Fibroblast of skin of right biceps (primary cell): ENCODE measurements at regions not wholly inside any gene's neighbourhood (a gene's known extent, or its start where the extent isn't known, plus 50 kb on each side); places are given as distances from the start of the nearest gene placed in this dataset.

ENCODE experiments used
- DNase-seq: peaks from one replicate; pipeline ENCODE4 v3.0.0-alpha.2; 2013

DNA sequence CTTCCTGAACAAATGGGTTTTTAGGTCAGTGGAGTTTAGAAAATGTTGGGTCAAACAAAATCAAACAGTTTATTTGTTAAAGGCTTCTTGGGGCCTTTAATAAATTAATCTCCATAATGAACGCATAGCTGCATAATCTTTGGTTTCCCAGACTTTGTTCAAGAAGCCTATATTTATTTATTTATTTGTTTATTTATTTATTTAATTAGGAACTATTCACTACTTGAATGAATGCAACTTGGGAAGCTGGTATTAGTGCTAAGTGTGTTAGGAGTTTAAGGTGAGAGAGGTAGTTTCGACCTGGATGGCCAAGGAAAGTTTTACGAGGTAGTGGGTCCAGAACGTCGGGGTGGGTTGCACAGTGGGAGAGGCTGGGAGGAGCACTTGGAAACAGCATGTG, 281.9 kb upstream of the C2CD4B start:
- no peak for DNase-seq

DNA sequence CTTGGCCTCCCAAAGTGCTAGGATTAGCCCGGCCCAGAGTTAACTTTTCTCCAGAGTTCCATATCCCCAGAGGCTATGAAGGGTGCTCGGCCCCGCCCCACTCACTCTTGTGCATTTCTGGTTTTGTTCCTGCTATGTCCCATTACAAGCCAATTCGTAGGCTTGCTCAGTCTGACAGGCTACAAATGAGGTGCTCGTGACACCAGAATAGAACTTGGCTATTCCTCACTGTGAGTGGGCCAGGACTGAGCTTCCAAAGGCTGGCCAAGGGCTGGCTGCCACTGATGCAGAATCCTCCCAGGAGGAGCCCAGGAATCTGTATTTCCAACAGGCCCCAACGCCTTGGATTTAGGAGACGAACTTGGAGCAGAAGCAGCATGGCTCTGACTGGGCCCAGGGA, 282.7 kb upstream of the C2CD4B start:
- no peak for DNase-seq

DNA sequence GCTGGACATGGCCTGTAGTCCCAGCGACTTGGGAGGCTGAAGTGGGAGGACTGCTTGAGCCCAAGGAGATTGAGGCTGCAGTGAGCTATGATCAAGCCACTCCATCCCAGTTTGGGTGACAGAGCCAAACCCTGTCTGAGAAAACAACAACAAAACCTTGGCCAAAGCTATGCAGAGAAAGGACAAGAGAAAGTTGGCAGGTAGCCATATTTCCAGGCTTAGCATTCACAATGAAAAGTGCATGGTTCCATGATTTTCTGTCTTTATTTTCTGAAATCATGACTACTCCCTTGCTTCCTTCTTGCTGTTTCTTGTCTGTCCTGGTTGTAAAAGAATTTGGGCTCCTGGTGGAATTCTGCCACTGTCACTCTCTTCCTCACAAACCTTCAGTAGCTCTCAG, 284.6 kb upstream of the C2CD4B start:
- DNase-seq: no peak

DNA sequence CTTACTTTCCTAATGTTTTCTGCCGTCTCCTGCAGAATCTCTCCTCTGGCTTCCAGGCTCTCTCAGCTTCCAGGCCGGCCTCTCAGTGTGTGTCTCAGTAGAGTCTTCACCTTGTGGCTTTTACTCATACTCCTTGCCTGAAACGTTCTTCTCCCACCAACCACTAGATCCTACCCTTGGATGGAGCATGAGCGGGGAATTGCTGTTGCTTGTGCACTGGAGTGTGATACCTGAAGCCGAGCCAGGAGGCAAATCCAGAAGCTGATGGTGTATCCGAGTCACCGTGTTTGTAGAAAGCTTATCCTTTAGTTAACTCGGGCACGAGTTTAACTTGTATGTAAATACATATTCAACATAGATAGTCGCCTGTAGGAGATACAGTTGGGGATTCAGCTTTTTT, 285.0 kb upstream of the C2CD4B start:
- DNase-seq: no peak

DNA sequence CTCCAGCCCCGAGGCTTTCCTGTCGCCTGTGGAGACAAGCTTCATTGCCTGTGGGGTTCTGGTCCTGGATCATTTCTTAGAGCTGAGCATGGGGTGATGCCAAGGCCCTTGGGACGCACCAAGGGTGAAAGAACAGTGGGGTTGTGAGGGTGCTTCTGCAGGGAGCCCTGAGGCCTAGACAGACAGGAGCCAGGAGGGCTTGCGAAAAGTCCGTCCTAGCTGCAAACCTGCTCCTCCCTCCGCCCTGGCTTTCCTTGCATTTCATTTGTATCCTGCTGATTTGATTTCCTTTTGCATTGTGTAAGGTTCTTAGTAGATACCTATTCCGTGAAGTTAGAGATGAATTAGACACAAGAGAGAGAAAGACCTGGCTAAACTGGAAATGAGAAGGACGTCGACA, 286.9 kb upstream of the C2CD4B start:
- no peak for DNase-seq

DNA sequence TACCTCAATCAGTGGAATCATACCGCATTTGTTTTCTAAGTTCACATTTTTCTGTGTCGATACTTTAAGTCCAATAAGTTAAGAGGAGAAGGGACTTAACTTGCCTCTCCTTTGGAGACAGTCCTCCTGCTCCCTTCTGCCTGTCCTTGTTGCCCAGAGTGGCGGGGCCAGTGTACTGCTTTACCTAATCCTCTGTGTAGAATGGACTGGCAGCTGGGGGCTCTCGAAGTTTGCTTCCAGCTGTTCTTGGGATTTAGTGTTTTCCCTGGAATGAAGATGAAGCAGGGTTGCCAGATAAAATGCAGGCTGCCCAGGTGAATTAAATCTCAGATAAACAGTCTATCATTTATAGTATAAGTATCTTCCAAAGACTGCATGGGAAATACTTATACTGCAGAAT, 287.6 kb upstream of the C2CD4B start:
- no peak for DNase-seq

DNA sequence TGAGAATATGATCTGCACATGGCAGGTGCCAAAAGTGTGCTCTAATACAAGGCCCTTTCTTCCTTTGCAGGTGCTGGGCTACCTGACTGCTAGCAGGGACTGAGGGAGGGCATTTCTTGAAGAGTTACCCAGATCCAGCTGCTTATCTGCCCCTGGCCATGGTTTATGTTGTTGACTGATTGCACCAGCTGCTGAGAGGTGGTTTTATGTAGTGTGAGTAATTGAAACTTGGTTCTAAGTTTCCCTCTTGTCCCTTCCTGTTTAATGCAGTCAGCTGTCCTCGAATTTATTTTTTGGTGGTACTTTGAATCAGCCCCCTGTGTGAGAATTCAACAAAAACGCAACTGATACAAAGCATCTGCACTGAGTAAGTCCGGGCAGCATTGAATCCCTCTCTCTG, 288.3 kb upstream of the C2CD4B start:
- DNase-seq: no peak

DNA sequence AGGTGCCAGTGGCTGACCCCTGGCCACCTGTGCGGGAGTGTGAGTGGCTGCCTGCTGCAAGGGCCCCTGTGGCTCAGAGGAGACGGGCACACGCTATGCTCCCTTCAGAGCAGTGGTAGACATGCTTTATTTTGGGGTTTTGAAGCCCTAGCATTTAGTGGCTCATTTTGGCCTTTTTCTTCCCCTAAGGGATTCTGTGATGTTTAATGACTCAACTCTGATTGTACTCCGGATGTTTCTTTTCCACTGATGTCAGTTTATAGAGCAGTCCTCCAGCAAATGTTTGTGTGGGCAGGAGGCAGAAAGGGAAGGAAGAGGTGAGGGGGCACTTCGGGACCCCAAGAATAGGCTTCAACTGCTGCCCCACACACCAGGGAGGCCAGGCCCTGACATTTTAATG, 288.9 kb upstream of the C2CD4B start:
- DNase-seq: peak; percentile 75

DNA sequence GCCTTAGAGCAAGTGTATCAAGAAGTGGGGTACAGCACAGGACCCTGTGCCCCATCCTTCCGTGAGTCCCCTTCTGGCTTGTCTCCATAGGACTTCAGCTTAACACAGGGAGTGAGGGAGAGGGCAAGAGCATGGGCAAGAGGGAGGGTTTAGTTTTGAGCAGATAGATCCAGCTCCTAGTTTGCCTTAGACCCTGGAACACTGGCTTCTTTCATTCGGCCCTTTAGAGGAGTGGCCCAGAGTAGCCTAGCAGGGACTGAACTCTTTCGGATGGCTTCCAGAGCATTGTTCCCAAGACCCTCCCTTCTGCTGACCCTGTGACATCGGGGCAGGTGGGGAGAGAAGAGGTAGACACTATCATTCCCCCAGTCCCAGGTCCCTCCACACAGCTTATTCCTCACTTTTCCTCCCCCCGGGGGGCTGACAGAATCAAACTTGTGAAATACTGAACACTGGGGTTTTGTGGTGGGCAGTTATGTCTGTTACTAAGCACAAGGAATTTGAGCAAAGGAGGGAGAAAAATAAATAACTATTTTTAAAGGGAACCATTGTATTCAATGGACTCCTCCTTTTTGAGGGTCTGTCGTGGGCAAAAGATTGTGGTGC, 289.6 kb upstream of the C2CD4B start:
- peak; percentile 73 for DNase-seq

DNA sequence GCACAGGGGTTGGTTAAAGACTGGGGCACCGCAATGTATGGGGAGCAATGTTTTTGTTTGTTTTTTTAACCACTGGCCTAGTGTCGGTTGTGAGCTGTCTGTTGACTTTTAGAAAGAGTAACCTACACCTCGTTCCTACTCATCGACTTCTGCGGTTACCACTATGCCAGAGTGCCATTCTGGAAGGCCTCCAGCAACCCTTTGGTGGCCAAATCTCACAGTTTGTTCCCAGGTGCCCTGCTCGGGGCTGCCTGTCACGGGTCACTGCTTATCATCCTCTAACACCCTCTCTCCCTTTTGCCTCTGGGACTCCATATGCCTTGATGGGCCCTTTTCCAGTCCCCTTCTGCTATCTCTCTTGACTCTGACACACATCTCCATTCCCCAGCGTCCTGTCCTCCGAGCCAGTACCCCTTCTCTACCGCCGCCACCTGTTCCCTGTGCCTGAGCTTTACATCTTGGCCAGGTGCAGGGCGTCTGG, 290.4 kb upstream of the C2CD4B start:
- no peak for DNase-seq

DNA sequence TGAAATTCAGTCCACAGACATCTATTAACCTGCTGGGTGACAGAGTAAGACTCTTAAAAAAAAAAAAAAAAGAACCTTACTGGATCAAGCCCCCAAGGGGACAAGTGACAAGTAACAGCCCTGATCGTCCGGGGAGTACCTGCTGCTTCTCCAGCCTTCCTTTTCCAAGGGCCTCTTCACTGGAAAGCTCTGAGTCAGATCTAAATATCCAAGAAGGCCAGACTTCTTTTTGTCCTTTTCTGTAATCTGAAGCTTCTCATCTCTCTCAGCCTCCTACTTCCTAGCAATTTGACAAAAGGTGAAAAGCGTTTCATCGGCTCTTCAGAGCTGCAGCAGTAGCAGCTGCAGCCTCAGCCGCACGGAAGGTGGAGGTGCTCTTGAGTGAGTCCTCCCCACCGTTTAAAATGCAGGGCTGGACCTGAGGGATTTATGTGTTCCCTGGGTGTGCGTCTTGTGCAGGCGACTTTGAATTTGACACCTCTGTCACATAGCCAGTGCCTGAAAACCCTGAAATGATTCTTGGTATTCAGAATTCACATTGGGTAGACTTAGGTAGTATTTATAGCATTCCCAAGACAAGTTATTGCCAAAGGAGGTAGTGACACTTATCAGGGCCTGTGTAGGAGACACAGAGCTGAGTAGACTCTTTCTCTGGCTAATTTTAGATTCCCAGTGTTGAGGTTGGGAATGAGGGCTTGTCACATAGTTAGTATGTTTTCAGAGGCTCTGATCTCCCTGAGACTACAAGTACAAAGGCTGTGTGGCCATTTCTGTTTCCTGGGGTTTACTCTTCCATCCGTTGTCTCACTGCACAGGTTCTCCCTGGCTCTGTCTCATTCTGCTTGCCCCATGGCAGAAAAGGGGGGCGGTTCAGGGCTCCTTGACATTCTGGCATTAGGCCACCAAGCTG, 291.2 kb upstream of the C2CD4B start:
- peak; percentile 65 for DNase-seq

DNA sequence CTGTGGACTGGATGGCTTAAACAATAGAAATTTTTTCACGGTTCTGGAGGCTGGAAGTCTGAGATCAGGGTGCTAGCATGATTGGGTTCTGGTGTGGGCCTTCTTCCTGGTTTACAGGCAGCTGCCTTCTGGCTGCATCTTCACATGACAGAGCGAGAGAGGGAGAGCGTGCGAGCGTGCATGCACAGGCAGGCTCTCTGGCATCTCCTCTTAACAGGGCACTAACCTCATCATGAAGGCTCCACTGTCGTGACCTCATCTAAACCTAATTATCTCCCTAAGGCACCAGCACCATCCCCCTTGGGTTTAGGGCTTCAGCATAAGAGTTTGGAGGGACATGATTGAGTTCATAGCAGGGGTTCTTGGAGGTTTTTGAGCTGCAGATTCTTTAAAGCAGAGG, 292.0 kb upstream of the C2CD4B start:
- no peak for DNase-seq

DNA sequence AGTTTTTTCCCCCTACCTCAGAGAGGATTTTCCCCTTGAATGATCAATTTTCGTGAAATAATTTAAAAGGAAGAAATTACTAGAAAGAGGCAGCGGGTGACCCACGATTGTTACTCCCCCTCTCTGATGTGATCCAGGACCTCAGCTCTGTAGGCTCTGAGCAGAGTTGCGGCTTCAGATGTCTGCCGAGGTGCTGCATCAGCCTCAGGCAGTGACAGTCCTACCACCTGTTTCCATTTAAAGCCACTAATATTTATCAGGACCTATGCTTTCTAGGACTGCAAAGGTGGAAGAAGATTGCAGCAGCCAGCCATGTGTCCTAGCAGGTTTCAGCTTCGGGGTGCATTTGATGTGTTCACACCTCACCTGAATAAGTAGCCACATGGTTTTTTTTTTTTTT, 294.8 kb upstream of the C2CD4B start:
- no peak for DNase-seq

DNA sequence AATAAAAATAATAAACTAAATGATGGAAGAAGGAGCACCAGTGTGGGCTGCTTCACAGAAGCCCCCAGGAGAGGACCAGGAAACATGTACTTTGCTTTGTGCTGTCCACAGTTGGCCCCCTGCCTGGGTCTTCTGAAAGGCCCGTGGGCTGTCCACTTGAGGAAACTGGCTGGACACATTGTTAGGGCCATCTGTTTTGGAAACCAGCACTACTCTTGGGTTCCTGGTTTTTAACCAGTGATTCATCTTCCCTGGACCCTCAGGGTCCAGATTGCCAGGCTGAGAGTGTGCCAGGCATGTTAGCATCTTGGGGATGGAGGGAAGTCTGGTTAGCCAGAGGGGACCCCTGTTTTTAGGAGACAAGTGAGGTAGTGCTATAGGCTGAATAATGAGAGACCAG, 297.2 kb upstream of the C2CD4B start:
- no peak for DNase-seq

DNA sequence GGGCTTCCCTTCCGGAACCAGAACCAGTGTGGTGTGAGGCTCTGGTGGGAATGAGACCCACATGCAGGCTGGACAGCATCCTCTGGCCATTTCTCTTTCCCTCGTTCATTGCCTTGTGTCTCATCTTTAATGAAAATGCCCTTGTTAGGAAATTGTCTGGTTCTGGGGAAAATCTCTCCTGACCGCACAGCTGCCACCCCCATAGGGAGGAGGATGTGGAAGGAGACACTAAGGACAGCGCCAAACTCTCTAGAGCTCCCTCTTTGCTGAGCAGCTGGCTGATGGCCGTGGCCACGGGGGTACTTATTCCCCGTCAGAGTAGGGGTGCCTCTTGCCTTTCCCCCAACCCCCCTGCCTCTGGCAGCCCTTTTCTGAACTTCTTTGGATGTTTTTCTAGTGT, 297.6 kb upstream of the C2CD4B start:
- peak; percentile 46 for DNase-seq

DNA sequence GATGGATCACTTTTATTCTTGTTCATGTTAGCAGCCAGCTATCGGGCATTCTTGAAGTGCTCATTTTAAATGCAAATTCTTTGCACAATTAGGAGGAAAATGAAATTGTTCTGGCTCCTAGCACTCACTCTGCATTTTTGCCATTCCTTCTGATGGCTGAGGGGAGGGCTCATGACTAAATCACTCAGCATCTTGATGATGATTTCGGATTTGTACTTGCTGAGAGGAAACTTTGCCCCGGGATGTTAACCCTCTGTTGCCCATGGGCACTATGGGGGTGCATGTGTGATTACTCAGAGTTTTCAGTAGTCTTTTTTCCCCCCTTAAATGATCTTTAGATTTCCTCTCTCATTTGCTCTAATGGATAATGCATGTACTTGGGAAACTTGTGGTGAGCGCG, 299.6 kb upstream of the C2CD4B start:
- DNase-seq: peak; percentile 92

DNA sequence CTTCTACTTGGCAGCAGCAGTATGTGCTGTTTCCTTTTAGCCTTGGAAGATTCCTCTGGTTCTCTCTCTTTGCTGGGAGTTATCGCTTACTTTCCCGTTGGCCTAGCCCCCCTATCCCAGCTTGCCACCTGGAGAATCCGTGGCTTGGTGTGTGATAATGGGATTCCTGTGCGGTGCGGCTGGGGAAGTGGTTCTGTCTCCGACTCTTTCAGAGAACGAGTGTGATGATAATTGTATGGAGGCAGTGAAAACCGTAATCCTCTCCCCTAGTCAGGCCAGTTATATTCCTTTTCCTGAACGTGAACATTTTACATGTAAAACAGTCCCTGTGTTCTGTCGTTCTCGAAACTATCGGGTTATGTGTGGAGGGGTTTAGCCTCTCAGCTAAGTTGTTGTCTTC, 300.1 kb upstream of the C2CD4B start:
- DNase-seq: no peak

DNA sequence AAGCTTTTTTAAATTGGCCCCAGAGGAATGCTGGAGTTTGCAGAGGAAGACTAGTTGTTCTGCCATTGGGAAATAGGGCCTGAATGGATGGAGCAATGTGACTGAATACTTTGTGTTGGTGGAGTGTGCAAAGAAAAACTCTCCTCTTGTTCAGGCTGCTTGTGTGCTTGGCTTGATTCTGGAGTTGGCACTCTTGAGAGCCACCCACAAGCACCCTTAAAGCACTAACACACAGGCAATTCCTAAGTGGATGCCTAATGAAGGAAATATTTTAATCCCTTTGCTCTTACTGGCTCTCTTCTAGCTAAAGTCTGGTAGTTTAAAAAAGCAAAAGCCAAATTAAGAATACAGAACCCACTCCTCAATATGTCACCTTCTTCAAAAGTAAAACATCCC, 304.4 kb upstream of the C2CD4B start:
- peak; percentile 71 for DNase-seq

DNA sequence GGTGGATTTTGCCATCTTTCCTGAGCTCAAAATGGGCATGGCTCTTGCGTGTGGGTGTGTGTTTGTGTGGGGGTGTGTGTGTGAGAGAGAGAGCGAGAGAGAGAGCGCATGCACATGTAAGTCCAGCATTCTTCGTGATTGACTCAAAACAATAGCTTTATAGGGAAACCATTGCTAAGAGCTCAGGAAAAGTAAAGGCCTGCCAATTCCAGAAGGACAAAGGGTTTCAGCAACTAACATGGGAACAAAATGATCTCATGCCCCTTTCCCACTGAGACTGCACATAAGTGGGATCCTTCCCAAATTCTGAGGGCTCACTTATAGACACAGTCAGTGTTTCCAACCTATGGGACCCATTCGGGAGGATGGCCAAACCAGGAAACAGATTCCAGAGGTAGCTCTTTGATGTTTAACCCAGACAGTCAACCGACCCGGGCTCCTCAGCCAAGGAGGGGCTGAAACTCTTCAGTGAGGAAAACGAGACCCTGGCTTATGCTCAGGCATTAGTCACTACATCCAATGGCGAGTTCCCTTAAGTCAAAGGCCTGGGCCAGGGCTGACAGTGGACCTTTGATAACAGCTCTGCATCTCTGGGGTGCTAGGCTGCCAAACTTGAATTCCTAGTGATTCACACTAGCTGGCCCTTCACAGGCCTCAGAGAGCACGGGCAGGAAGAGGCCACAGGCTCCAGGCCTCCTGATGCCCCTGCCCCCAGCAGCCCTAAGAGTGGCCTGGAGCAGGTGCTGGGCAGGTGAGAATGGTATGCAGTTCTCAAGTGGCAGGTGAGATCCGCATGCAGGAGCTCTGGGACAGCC, 305.0 kb upstream of the C2CD4B start:
- DNase-seq: peak; percentile 93

DNA sequence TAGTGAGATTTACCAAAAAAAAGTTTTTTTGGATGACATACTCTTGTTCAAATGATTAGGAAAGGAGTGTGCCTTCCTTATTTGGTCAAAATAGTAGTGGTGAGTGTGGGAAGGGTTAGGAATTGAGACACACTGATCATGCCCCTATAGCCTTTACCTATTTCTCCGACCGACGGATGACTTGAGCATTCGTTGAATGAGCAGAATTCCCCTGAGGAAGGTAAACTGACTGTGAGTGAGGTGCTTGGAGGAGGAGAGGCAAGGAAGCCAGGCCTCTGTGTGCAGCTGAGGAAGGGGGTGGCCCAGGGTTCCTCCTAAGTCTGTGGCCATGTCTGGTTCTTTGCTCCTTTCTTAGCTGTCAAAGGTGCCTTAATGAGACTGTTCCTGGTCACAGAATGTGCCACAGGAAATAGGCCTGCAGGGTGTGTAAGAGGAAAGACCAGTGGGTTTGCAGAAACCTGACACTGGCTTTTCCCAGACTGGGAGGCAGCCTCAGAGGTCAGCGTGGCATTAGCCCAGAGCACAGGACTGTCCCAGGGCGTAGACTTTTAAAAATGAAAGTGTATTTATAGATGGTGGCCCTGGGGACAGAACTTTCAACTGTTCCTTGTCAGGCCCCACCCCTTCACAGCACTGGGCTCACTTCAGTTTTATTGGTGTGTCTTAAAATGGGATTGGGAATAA, 307.7 kb upstream of the C2CD4B start:
- no peak for DNase-seq

DNA sequence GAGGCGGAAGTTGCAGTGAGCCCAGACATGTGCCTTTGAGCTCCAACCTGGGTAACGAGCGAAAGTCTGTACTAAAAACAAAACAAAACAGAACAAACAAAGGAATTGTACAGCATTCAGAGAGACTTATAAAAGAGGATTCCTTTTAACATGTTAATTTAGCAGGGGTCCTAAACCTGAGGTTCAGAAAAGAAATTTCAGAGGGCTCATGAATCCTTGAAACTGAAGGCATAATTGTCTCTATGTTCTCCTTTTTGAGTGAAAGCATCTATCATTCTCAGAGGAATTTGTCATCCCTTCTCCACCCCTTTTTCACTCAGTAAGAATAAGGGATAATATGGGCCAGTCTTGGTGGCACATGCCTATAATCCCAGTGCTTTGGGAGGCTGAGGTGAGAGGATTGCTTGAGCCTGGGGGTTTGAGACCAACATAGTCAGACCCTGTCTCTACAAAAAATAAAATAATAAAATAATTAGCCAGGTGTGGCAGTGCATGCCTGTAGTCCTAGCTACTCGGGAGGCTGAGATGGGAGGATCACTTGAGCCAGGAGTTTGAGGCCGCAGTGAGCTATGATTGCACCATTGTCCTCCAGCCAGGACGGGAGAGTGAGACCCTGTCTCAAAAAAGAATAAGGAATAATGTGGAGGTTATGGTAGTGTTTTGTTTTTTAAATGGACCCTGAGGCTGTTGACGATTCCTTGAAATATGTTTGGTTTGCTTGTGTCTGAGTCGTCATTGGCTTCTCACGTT, 309.1 kb upstream of the C2CD4B start:
- DNase-seq: no peak

DNA sequence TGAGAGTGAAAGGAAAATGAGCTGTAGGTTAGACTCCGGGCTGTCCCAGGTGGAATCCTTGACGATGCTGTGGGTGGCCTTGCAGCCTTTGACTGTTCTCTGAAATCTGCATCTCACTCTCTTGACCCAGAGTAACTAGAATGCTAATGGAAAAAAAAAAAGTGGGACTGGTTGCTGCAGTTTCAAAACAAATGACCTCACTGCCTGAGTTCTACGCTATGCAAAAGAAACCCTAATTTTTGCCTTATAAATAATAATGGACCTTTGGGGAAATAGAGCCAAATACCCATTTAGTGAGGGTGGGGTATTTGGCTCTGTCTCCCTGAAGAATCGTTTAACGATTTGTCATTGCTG, 309.7 kb upstream of the C2CD4B start:
- no peak for DNase-seq
